GM18861 (cell line): ENCODE measurements at regions not wholly inside any gene's neighbourhood (a gene's known extent, or its start where the extent isn't known, plus 50 kb on each side); places are given as distances from the start of the nearest gene placed in this dataset.

Experiments used
- ATAC-seq: cut with Tn5 transposase; IDR thresholded peaks from one replicate; pipeline ENCODE4 v1.9.1; 2021; ENCODE audit not compliant: unreplicated experiment

- ATAC-seq: no peak
Measured at GRCh38 chr22:48707763-48708557, 1119.7 kb downstream of the BRD1 start.

- no peak for ATAC-seq
Measured at GRCh38 chr22:48706934-48707762, 1120.5 kb downstream of the BRD1 start.

GRCh38 chr22:48705917-48706605 is 1121.6 kb downstream of the BRD1 start:
- no peak for ATAC-seq

GRCh38 chr22:48705159-48705916 is 1122.3 kb downstream of the BRD1 start:
- no peak for ATAC-seq

- no peak for ATAC-seq
Measured at GRCh38 chr22:48704335-48704734, 1123.3 kb downstream of the BRD1 start.

GRCh38 chr22:48703265-48703941 is 1124.3 kb downstream of the BRD1 start:
- ATAC-seq: no peak

GRCh38 chr22:48702573-48703264 is 1125.0 kb downstream of the BRD1 start:
- ATAC-seq: no peak

- no peak for ATAC-seq
Measured at GRCh38 chr22:48701296-48702030, 1126.2 kb downstream of the BRD1 start.

GRCh38 chr22:48700566-48701295 is 1126.9 kb downstream of the BRD1 start:
- ATAC-seq: no peak

- ATAC-seq: no peak
Measured at GRCh38 chr22:48700180-48700565, 1127.5 kb downstream of the BRD1 start.

- no peak for ATAC-seq
Measured at GRCh38 chr22:48699511-48699910, 1128.2 kb downstream of the BRD1 start.

- no peak for ATAC-seq
Measured at GRCh38 chr22:48698618-48699017, 1129.1 kb downstream of the BRD1 start.

- ATAC-seq: no peak
Measured at GRCh38 chr22:48697694-48698276, 1129.9 kb downstream of the BRD1 start.

- no peak for ATAC-seq
Measured at GRCh38 chr22:48697223-48697622, 1130.5 kb downstream of the BRD1 start.

- no peak for ATAC-seq
Measured at GRCh38 chr22:48696371-48696770, 1131.3 kb downstream of the BRD1 start.

GRCh38 chr22:48695731-48696305 is 1131.9 kb downstream of the BRD1 start:
- ATAC-seq: no peak

- ATAC-seq: no peak
Measured at GRCh38 chr22:48695251-48695650, 1132.4 kb downstream of the BRD1 start.
